DMS53 treated with DMSO at 0.1 percent for 48 hours (cell line): ENCODE measurements at regions not wholly inside any gene's neighbourhood (a gene's known extent, or its start where the extent isn't known, plus 50 kb on each side); places are given as distances from the start of the nearest gene placed in this dataset.

Experiments
- DNase-seq: peaks from one replicate; lab custom pipeline; 2025; ENCODE audit not compliant: unreplicated experiment; lab: John Stamatoyannopoulos, UW

DNA sequence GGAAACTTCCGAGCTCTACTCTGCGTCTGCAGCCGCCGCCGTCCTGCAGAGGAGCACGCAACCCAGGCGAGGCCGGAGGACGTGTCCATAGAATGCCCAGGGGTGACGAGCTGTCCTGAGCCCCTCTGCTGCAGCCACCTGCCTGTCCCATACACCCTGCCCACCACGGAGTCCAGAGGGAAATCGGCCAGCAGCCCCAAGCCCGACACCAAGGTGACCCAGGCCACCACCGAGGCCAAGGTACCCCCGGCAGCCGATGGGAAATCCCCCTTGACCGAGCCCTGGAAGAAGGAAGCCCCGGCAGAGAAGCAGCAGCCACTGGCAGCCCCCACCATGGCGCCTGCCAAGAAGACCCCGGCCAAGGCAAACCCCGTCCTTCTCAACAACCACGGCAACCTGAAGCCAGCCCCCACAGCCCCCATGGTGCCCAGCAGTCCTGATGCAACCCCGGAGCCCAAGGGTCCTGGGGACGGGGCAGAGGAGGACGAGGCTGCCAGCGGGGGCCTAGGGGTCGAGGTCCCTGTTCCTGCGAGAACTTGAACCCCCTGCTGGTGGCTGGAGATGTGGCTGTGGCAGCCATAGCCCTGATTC, 128.7 kb upstream of the C14orf180 start:
- no peak for DNase-seq

DNA sequence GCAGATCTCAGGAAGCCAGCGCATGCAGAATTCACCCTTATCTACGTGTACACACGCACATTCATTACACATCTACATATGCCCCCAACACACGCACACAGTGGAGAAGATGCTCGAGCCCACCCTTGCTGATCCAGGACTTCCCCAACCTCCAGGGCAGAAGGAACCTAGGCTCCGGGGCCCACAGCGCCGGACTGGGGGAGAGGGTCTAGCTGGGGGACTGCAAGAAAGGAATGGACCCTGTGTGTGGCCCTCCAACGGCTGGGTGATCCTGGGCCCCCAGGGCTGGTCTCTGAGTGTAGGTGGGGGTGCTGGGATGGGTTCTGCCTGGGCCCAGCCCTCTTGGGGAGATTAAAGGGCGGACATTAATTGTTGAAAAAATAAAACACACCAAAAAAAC, 128.1 kb upstream of the C14orf180 start:
- DNase-seq = no peak

DNA sequence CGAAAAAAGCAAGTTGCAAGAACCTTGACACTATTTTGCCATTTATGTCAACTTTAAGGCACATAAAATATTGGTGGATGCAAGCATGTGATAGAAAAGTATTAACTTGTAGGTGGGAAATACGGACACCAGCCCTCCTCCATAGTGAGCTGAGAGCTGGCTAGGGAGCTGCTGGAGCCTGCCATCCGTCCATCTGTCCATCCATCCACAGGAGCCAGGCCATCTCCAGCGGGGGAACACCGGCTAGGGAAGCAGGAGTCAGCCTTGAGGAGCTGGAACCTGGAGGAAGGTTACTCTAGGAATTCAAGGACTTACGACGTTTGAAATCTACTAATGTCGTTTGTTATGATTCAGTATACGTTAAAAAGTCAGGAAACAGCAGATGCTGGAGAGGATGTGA, 120.7 kb upstream of the C14orf180 start:
- no peak for DNase-seq

DNA sequence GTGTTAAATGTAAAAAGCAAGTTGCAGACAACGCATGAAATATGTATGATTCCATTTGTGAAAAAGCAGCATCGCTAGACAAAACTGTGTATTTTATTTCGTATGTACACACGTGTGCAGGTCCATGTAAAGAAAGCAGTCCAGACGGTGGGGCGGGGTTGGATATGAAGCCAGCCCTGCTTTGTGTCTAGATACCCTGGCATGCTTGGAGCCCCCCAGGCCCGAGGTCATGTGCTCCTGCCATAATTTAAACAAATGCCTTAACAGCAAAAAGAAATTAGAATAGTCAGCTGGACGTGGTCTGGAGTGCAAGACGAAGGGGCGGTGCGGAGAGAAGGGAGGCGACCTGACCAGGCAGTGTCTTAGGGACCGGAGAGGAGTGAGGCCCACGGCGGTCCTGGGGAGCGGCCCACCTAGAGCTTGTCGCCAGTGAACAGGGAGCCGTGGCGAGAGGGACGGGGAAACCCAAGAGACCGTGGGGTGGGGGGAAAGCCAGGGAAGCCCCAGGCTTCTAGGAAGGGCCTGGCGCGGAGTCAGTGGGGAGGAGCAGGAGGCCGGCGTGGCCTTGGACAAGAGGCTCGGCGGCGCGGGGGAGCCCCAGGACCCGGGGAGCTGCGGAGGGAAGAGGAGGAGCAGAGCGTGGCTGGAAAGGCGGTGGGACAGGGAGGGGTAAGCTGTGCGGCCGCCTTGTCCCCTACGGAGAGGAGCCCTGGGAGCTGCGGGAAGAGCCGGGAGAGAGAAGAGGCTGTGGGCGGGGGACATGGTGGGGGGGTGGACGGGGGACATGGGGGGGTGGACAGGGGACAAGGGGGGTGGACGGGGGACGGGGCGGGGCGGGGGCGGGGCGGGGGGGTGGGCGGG, 118.5 kb upstream of the C14orf180 start:
- DNase-seq = no peak

DNA sequence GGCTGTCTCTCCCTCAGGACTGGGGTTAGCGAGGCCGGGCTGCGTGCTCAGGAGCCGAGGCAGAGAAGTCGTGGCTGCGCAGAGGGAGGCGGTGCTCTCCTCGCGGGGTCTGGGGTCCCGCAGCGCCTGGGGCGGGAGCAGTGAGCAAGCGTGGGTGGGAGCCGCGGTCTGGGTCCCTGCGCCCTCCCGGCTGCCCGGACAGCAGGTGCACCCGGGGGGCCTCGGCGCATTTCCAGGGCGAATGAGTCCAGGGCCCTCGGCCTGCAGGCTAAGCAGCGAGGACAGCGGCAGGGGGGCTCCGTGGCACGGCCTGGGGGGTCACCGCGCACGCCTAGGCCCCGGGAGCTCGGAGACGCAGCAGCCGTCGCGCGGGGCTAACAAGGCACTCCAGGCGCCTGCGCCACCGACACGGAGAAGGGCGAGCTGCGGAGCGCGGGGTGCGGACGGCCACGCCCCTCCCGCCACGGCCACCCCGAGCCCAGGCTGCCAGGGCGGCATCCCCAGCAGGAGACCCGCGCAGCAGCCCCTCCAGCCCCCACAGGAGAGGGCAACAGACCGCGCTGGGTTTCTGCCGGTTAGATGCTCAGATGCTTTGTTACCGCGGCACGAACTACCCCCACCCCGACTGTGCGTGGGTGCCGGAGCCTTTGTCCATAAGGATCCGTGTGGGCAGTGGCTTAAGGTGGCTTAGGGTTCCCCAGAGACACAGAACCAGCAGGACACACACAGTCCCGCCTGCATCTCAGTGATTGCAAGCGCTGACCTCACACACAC, 117.7 kb upstream of the C14orf180 start:
- DNase-seq = no peak

DNA sequence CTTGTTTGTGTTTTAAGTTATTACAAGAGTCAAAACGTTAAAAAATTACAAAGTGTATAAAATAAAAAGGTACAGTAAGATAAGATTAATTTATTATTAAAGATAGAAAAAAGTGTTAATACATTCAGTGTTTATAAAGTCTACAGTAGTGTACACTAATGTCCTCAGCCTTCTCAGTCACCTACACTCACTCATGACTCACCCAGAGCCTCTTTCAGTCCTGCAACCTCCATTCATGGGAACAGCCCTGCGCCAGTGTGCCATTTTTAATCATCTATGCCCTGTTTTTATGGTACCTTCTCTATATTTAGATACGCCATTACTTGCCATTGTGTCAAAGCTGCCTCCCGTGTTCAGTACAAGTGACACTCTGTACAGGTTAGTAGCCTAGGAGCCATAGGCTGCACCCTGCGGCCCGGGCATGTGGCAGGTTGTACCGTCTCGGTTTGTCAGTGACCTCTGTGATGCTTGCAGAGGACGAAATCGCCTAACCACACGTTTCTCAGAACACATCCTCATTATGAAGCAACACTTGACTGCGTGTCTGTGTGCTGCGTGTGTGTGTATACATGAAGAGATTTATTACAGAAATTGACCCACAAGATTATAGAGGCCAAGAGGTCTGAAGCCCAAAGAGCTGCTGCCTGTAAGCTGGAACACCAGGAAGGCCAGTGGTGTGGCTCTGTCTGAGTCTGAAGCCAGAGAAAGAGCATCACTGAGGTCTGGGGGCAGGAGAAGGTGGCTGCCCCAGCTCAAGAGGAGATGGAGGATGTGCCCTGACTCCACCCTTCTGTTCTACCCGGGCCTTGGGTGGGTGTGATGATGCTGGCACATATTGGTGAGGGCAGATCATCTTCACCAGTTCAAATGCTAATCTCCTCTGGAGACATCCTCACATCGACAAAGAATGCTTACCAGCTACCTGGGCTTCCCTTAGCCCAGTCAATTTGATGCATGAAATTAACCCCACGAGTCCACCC, 116.6 kb upstream of the C14orf180 start:
- no peak for DNase-seq

DNA sequence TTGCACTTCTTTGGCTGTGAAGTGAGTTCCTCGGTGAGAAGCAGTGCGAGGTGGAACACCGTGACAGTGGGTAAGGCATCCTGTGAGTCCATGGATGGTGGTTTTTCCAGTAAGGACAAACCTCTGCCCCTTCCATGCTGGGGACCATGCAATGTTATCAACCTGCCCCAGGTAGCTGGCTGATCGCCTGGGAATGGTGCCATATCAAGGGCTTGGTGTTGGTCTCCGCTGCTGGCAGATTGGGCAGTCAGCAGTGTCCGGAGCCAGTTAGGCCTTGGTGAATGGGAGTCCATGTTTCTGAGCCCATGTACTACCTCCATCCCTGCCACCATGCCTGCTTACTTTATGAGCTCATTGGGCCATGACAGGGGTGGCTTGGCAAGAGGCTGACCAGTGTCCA, 114.7 kb upstream of the C14orf180 start:
- no peak for DNase-seq

DNA sequence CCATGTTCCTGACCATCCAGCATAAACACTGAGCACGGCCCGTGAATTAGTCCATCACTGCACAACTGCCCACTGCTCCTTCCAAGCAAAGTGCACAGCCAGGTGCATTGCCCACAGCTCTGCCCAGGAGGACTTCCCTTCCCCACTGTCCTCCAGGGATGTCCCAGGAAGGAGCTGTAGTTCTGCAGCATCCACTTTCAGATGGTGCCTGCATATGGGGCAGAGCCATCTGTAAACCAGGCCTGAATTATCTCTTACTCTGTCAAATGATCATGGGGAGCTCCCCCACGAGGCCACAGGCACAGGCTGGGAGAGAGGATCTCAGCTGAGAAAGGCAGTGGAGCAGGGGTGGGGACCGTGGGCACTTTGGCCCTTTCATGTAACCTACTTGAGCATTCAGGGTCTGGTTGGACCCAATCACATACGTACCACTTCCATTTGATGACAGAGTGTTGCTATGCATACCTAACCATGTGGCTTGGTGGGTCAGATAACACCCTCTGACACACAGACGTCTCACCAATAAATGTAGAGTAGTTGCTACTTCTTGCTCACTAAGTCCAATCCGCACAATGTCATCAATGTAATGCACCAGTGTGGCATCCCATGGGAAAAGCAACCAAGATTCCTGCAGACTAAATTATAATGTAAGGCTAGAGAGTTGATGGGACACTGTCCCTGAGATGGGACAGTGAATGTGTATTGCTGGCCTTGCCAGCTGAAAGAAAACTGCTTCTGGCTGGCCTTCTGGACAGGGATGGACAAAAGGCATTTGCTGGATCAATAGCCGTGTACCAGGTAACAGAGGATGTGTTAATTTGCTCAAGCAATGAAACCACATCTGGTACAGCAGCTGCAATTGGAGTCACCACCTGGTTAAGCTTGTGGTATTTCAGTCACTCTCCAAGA, 113.8 kb upstream of the C14orf180 start:
- no peak for DNase-seq

DNA sequence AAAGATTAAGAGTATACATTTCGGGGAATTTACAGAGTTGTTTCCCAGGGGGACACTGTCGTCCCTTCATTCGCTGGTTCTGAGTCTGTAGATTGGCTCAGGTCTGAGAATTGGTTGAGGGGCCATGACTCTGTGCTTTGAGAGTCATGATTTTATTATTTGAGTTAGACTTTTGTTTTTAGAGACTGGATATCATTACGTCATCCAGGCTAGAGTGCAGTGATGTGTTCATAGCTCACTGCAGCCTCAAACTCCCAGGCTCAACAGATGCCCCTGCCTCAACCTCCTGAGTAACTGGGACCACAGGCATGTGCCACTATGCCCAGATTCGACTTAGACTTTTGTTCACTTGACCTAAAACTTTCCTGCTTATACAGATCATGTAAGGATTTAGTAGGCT, 112.3 kb upstream of the C14orf180 start:
- DNase-seq = no peak

DNA sequence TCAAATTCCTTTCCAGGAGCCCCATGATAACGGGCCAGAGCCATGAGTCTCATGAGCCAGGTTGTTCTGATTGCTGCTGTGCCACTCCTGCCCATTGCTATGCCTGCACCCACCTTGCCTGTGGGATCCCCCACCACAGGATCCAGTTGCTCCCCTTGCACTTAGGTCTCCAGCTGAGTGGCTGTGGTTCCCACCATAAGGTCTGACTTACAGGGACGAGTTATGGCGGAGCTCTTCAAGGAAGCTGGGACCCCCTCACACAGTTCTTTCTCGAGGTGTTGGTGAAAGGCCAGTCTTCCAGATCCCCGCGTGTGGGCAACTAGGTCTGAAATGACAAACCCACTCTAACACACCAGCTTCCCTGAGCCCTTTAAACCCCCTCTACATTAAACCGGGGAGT, 111.9 kb upstream of the C14orf180 start:
- DNase-seq = no peak

DNA sequence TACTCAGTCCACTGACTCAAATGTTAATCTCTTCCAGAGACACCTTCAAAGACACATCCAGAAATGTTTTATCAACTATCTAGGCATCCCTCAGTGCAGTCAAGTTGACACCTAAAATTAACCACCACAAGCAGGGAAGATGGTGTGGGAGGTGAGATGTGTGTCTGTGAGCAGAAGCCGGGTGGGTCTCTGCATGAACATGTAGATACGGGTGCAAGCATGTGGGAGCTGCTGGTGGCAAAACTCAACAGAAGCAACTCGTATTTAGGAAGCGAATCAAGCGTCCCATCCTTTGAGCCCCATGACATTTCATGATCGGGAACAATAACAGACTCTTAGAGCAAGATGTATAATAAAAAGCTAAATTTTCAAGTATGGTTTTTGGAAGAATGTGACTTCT, 110.0 kb upstream of the C14orf180 start:
- no peak for DNase-seq

DNA sequence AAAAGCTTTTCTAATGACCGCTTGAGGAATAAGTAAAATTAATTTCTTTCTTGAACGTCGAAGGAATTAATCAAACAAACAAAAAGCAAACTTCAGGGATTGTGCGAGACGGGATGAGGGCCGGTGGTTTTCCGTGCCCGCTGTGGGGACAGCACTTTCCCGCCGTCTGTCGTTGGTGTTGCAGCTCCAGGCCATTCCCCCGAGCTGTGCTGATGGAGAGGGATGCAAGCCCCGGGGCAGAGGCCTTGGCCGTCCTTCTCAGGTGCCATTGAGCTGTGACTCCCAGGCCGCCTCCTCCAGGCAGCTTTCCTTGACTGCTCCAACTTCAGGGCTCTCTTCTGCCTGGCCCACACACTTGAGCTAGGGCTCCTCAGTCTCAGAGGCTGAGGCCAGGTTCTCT, 109.0 kb upstream of the C14orf180 start:
- no peak for DNase-seq

DNA sequence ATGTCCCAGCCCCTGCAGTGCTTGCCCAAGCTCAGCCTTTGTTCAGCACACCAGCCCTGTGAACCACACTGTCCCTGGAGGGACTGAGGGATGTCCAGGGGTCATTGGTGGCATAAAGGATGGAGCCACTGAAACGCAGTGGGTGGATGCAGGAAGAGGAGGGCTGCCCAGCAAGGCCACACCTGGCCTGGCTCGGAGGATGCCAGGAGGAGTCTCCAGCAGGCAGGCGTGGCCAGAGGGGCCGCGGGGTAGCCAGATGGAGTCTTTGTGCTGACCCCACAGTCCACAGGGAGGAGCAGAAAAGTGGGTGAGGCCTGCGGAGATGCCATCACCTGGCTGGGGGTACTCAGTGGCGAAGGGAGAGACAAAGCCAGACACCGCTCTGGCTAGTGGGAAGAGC, 108.5 kb upstream of the C14orf180 start:
- DNase-seq = no peak

DNA sequence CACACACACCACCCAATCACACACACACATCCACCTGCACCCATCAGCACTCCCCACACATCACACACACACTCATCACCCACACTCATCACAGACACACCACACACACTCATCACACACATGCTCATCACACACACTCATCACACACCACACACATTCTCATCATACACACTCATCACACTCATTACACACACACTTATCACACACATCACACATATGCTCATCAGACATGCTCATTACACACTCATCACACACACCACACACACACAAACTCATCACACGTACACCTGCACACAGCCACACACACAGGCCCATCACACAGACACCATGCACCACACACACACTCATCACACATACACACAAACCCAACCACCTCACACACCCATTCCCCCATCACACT, 107.5 kb upstream of the C14orf180 start:
- no peak for DNase-seq

DNA sequence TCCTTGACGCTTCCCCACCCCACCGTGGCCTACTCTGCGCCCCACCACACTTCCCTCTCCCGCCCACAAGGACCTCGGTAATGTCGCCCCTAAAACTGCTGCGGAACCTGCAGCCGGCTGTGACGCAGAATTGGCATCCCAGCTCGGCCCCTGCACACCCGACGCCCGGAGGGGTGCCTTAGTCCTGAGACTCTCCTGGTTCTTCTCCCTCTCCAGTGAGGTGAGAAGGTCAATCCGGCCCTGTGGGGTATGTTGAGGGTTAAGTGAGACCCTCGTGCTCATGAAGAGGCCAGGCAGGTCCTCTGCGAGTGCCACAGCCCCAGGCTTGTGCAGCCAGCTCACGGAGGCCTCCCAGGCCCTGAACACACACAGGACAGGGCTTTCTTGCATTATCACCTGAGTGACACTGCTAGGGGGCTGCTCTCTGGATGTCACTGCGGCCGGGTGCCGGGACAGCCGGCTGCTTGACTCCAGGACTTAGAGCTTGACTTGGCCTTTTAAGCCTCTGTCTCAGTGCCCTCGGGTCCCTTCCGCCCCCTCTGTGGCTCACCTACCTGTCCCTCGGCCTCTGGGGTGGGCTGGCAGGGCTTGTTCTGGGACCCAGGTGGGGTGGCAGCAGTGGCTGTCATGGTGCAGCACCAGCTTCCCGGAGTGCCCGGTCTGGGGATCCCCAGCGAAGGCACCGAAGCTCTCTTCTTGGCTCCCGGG, 106.9 kb upstream of the C14orf180 start:
- DNase-seq = no peak

DNA sequence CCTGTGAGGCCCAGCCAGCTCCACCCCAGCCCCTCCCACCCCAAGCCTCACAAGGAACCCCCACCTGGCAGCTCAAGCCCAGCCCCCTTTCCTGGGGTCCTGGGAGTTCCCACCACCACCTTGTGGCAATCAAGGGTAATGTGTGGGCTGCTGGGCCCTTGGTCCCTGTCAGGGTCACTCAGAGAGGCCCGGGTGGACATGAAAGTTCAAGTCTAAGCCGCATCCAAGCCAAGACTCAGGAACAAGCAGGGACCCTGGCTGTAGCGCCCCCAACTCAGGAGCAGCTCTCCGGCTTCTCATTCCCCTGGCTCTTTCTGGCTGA, 106.4 kb upstream of the C14orf180 start:
- DNase-seq = no peak

DNA sequence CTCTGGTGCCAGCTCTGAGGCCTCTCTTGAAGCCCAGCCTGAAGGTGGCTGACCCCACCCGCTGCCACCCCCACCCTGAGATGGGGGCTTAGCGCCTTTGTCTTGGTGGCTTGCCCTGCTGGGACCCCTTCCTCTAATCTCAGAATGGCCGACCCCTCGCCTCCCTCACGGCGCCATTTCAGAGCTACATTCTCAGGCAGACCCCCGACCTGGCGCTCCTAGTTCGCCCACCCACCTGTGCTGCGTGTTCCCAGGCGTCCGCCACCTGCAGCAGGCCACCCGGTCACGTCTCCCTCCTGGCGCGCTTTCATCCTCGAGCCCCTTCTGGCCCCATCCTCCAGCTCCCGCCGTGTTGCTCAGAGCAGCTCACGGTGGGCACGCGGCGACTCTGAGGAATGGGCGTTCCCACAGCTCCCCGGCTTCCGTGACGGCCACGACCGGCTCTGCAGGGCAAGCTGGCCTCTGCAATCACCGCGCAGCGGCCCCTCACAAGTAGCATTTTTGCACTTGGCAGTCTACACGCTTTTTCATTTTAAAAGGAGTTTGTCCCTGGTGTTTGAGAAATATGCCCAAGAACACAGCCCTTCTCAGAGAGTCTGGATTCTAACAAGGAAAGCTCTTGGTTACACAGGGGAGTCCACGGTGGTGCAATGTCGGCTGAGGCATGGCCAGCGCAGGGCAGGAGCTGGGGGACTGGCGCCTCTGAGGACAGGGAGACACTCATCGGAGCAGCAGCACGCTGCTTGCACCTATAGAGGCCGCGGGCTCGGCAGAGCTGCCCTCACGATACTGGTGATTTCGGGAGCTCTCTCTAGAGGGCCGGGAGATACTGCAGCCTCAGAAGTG, 105.7 kb upstream of the C14orf180 start:
- DNase-seq = no peak

DNA sequence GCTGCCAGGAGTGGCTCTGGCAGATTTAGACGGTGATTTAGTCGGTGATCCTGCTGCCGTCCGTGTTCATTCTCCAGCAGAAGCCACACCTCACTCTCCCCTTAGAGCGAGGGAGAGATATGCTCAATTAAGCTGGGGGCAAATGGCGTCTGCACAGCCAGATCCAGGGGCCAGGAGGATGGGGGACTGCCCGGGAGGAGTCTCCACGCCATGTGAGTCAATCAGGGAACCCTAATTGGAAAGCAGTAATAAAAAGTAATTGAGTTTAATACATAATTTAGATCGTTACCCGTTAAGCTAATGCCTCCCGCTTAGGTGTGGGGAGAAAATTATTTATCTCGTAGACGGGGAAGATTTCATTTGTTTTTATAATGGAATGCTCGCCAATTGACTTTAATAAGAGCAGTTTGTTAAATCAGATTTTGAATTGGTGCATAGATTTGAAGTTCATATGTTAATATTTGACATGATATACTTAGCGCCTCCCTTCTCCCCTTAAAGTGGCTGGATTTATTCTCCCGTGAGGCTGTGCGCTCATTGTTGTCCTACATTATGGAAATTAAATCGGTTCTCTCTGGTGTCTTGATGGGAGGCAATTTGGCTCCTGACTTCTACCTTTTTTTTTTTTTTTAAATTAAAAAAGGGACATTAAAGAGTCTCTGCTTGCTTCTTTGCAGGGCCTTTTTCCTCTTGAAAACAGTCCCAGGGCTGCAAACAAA, 104.9 kb upstream of the C14orf180 start:
- no peak for DNase-seq
